ENCODE measurements at regions not wholly inside any gene's neighbourhood (a gene's known extent, or its start where the extent isn't known, plus 50 kb on each side); places are given as distances from the start of the nearest gene placed in this dataset.

- peaks cover 0 to 6% of the 10 kb centered on the region in 2 experiments for H3K9me3 ChIP-seq (ENCODE audit: control insufficient read depth in 1 of 2, insufficient read depth in 1 of 2, low read length in 2 of 2)
- H3K27ac Mint-ChIP-seq = no peak overlapping the region
- H3K27me3 Mint-ChIP-seq = no peaks in the 10 kb centered on the region
- TF ChIP-seq, protein P1, sequence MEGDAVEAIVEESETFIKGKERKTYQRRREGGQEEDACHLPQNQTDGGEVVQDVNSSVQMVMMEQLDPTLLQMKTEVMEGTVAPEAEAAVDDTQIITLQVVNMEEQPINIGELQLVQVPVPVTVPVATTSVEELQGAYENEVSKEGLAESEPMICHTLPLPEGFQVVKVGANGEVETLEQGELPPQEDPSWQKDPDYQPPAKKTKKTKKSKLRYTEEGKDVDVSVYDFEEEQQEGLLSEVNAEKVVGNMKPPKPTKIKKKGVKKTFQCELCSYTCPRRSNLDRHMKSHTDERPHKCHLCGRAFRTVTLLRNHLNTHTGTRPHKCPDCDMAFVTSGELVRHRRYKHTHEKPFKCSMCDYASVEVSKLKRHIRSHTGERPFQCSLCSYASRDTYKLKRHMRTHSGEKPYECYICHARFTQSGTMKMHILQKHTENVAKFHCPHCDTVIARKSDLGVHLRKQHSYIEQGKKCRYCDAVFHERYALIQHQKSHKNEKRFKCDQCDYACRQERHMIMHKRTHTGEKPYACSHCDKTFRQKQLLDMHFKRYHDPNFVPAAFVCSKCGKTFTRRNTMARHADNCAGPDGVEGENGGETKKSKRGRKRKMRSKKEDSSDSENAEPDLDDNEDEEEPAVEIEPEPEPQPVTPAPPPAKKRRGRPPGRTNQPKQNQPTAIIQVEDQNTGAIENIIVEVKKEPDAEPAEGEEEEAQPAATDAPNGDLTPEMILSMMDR (IDR thresholded peaks at IDR 0.05) = no peak
- no peaks in the 10 kb centered on the region for H3K36me3 Mint-ChIP-seq (ENCODE audit: low read depth)
- H3K9me3 Mint-ChIP-seq = peaks cover under 1% of the 10 kb centered on the region
- H3K27ac ChIP-seq (ENCODE audit: low read depth in 1 of 2, low read length in 2 of 2) = no peak overlapping the region
- H3K36me3 ChIP-seq (ENCODE audit: insufficient read depth, low read length) = no peaks in the 10 kb centered on the region
- ATAC-seq (ENCODE audit: poor library complexity) (no peak), DNase-seq (no peak)
- H3K4me1 ChIP-seq (ENCODE audit: insufficient read depth, low read length) = no peaks in the 10 kb centered on the region
- no peaks in the 10 kb centered on the region for H3K27me3 ChIP-seq (ENCODE audit: control insufficient read depth in 1 of 2, insufficient read depth in 2 of 2, low read length in 2 of 2)
- no peak overlapping the region for H3K4me3 Mint-ChIP-seq
- no peak overlapping the region for H3K4me3 ChIP-seq (ENCODE audit: low read length)
- intact Hi-C loops (cut with DNase I, micrococcal nuclease) = no loop called here
- POLR2A ChIA-PET = no interaction called here
- H3K4me1 Mint-ChIP-seq (ENCODE audit: low read depth) = no peaks in the 10 kb centered on the region
- CTCF ChIA-PET = no interaction called here
Observed at GRCh38 chr5:44568519-44568918, 179.3 kb upstream of the FGF10 start.

GRCh38 chr5:44565902-44566301, 176.7 kb upstream of the FGF10 start:
- Histone ChIP-seq H3K36me3 (ENCODE audit: insufficient read depth, low read length) (no peaks in the 10 kb centered on the region), H3K9me3 (ENCODE audit: control insufficient read depth in 1 of 2, insufficient read depth in 1 of 2, low read length in 2 of 2) (no peaks in the 10 kb centered on the region), H3K4me3 (ENCODE audit: low read length) (no peak overlapping the region), H3K4me1 (ENCODE audit: insufficient read depth, low read length) (no peaks in the 10 kb centered on the region), H3K27ac (ENCODE audit: low read depth in 1 of 2, low read length in 2 of 2) (no peak overlapping the region), H3K27me3 (ENCODE audit: control insufficient read depth in 1 of 2, insufficient read depth in 2 of 2, low read length in 2 of 2) (no peaks in the 10 kb centered on the region)
- ChIA-PET CTCF (interaction anchor here (0.6 kb wide), 1 partner anchor 18 kb away, joined by 3 read pairs; no protein-coding TSS in a partner anchor), POLR2A (no interaction called here)
- DNase-seq = no peak
- TF ChIP-seq, protein P1 (IDR thresholded peaks at IDR 0.05) = no peak
- intact Hi-C loops (cut with DNase I, micrococcal nuclease) = no loop called here
- no peak overlapping the region for H3K27ac Mint-ChIP-seq
- no peaks in the 10 kb centered on the region for H3K27me3 Mint-ChIP-seq
- H3K4me1 Mint-ChIP-seq (ENCODE audit: low read depth) = no peaks in the 10 kb centered on the region
- H3K9me3 Mint-ChIP-seq = peaks cover 4% of the 10 kb centered on the region
- no peak for ATAC-seq (ENCODE audit: poor library complexity)
- no peaks in the 10 kb centered on the region for H3K36me3 Mint-ChIP-seq (ENCODE audit: low read depth)
- H3K4me3 Mint-ChIP-seq = no peak overlapping the region

- H3K36me3 ChIP-seq (ENCODE audit: insufficient read depth, low read length) = no peaks in the 10 kb centered on the region
- H3K27me3 ChIP-seq (ENCODE audit: control insufficient read depth in 1 of 2, insufficient read depth in 2 of 2, low read length in 2 of 2) = no peaks in the 10 kb centered on the region
- H3K4me1 ChIP-seq (ENCODE audit: insufficient read depth, low read length) = no peaks in the 10 kb centered on the region
- CTCF ChIA-PET = no interaction called here
- H3K4me3 Mint-ChIP-seq = no peak overlapping the region
- H3K27me3 Mint-ChIP-seq = no peaks in the 10 kb centered on the region
- POLR2A ChIA-PET = no interaction called here
- DNase-seq (no peak), ATAC-seq (ENCODE audit: poor library complexity) (no peak)
- peaks cover 4% of the 10 kb centered on the region for H3K9me3 Mint-ChIP-seq
- TF ChIP-seq, protein P1 (IDR thresholded peaks at IDR 0.05) = no peak
- no peak overlapping the region for H3K27ac ChIP-seq (ENCODE audit: low read depth in 1 of 2, low read length in 2 of 2)
- intact Hi-C loops (cut with DNase I, micrococcal nuclease) = no loop called here
- H3K4me1 Mint-ChIP-seq (ENCODE audit: low read depth) = no peaks in the 10 kb centered on the region
- H3K36me3 Mint-ChIP-seq (ENCODE audit: low read depth) = no peaks in the 10 kb centered on the region
- H3K4me3 ChIP-seq (ENCODE audit: low read length) = no peak overlapping the region
- no peak overlapping the region for H3K27ac Mint-ChIP-seq
- H3K9me3 ChIP-seq (ENCODE audit: control insufficient read depth in 1 of 2, insufficient read depth in 1 of 2, low read length in 2 of 2) = no peaks in the 10 kb centered on the region
Observed at GRCh38 chr5:44565360-44565759, 176.1 kb upstream of the FGF10 start.

Measured in CD4-positive, alpha-beta T cell (primary cell).